GDM1 (cell line): ENCODE measurements at regions not wholly inside any gene's neighbourhood (a gene's known extent, or its start where the extent isn't known, plus 50 kb on each side); places are given as distances from the start of the nearest gene placed in this dataset.
"Not testable (repeated sequence)": the region's sequence is repeated elsewhere in the genome, so short reads cannot be mapped to it uniquely, and the experiment has no call there.

Source experiments
- DNase-seq: peaks from one replicate; lab custom pipeline; 2025; lab: John Stamatoyannopoulos, UW

- no peak for DNase-seq
Measured at GRCh38 chr16:61432421-61432820, 603.8 kb downstream of the CDH8 start.

GRCh38 chr16:61421111-61421510 is 615.1 kb downstream of the CDH8 start:
- no peak for DNase-seq

- no peak for DNase-seq
Measured at GRCh38 chr16:61419791-61420190, 616.4 kb downstream of the CDH8 start.

GRCh38 chr16:61418802-61419201 is 617.4 kb downstream of the CDH8 start:
- DNase-seq, result not testable (repeated sequence)

GRCh38 chr16:61415126-61415525 is 621.1 kb downstream of the CDH8 start:
- no peak for DNase-seq

- DNase-seq, result no peak
Measured at GRCh38 chr16:61413021-61413420, 623.2 kb downstream of the CDH8 start.

- no peak for DNase-seq
Measured at GRCh38 chr16:61412562-61412961, 623.7 kb downstream of the CDH8 start.

- DNase-seq, result no peak
Measured at GRCh38 chr16:61409604-61410003, 626.6 kb downstream of the CDH8 start.

- DNase-seq, result no peak
Measured at GRCh38 chr16:61403386-61403785, 632.9 kb downstream of the CDH8 start.

- no peak for DNase-seq
Measured at GRCh38 chr16:61391896-61392295, 644.3 kb downstream of the CDH8 start.

- DNase-seq, result no peak
Measured at GRCh38 chr16:61390965-61391637, 645.1 kb downstream of the CDH8 start.

GRCh38 chr16:61385392-61386071 is 650.7 kb downstream of the CDH8 start:
- DNase-seq, result no peak

GRCh38 chr16:61382435-61382834 is 653.8 kb downstream of the CDH8 start:
- no peak for DNase-seq

GRCh38 chr16:61379311-61379710 is 656.9 kb downstream of the CDH8 start:
- no peak for DNase-seq

- DNase-seq, result no peak
Measured at GRCh38 chr16:61374071-61374470, 662.2 kb downstream of the CDH8 start.

GRCh38 chr16:61371881-61372280 is 664.4 kb downstream of the CDH8 start:
- DNase-seq, result no peak

GRCh38 chr16:61371388-61371787 is 664.9 kb downstream of the CDH8 start:
- no peak for DNase-seq

GRCh38 chr16:61370564-61370963 is 665.7 kb downstream of the CDH8 start:
- DNase-seq, result no peak

- no peak for DNase-seq
Measured at GRCh38 chr16:61366006-61366405, 670.2 kb downstream of the CDH8 start.

- no peak for DNase-seq
Measured at GRCh38 chr16:61364990-61365389, 671.2 kb downstream of the CDH8 start.

GRCh38 chr16:61362585-61362984 is 673.7 kb downstream of the CDH8 start:
- DNase-seq, result no peak

GRCh38 chr16:61344791-61345190 is 691.4 kb downstream of the CDH8 start:
- DNase-seq, result no peak

- DNase-seq, result no peak
Measured at GRCh38 chr16:61332461-61332860, 703.8 kb downstream of the CDH8 start.

- DNase-seq, result no peak
Measured at GRCh38 chr16:61324044-61324443, 712.2 kb downstream of the CDH8 start.
